ENCODE measurements at regions not wholly inside any gene's neighbourhood (a gene's known extent, or its start where the extent isn't known, plus 50 kb on each side); places are given as distances from the start of the nearest gene placed in this dataset.

- TF ChIP-seq CTCF (IDR thresholded peaks at IDR 0.05) = no peak
- TF ChIP-seq POLR2A (IDR thresholded peaks at IDR 0.05) = no peak
Measured at GRCh38 chr5:118678746-118679145, 309.6 kb downstream of the DTWD2 start.

Data from thyroid gland (tissue), 4 donors.